Femur (tissue), 1 donor: ENCODE measurements at regions not wholly inside any gene's neighbourhood (a gene's known extent, or its start where the extent isn't known, plus 50 kb on each side); places are given as distances from the start of the nearest gene placed in this dataset.
A peak's percentile ranks its signal among the peaks of the same experiment; 100 is the strongest.

ENCODE experiments used
- DNase-seq: peaks from one replicate; pipeline ENCODE4 v3.0.0-alpha.2; 2017

- DNase-seq = peak; percentile 45
Observed at GRCh38 chr16:64823481-64824075, 298.3 kb downstream of the CDH11 start.

DNA sequence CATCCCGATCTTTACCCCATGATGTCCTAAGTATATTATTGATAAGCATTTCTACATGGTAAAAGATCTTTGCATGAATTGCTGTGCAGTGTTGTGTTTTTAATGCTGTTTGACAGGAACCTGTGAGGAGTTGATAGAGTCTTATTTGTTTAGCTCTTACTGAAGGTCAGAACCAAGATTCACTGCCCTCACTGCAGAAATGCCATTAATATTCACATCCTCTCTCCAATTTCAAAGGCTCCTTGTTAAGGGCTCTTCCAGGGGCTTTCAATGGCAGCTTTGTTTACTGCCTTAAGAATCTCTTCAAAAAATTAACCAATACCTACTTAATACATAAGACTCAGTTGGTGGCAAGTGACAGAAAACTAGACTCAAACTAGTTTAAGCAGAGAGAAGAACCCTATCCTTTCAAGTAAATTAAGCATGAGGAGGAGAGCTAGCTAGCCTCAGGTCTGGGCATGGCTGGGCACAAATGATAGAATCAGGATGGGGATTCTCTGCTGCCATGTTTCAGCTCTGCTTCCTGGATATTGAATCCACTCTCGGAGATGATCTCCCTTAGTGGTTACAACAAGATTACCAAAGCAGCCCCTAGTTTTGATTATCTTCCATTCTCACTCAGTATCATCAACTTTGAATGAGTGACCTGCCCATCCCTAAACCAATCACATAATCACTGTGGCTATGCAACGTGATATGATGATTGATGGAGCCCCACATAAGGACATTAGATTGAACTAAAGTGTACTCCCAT, 311.8 kb downstream of the CDH11 start:
- DNase-seq = no peak

DNA sequence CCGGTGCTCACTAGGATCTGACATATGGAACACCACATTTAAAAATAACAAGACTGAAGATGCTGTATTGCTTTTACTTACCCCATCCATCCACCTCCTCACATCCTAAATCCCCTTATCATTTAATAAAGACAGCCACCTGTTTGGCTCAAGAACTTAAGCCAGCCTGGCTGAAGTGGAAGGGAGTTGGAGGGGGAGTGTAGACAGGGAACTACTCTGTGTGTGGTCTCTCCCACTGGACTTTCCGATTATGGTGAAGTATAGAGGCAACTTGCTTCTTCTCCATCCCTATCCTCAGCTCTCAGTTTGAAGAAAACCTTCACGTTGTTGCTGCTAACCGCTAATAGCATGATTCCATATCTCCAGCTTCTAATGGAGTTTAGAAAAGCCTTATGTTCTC, 313.4 kb downstream of the CDH11 start:
- DNase-seq = no peak

DNA sequence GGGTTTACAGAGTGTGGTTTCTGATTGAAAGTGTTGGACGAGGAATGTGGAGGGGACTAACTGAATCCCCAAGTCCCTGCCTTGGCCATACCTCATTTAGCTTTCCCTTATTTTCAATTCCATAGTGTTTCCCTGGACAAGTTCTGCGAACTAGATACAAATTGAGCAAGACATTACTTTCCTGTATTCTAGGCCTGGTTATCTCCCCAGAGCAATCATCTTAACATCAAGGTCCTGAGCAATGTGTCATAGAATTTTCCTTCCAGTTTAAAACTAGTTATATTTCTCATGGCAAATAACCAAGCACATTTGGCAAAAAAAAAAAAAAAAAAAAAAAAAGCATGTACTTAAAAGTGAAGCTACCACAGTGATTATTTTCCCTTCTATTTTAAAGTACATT, 330.1 kb downstream of the CDH11 start:
- no peak for DNase-seq

- DNase-seq = no peak
Observed at GRCh38 chr16:64784635-64785034, 337.2 kb downstream of the CDH11 start.

DNA sequence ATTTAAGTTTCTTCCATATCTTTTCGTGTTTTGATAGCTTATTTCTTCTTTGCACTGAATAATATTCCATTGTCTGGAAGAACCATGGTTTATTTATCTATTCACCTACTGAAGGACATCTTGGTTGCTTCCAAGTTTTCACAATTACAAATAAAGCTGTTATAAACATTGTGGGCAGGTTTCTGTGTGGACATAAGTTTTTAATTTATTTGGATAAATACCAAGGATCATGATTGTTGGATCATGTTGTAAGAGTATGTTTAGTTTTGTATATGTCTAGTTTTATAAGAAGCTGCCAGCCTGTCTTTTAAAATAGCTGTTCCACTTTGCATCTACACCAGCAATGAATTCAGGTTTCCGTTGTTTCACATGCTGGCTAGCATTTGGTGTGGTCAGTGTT, 339.4 kb downstream of the CDH11 start:
- DNase-seq = no peak

- no peak for DNase-seq
Observed at GRCh38 chr16:64780445-64780844, 341.4 kb downstream of the CDH11 start.

- DNase-seq = no peak
Observed at GRCh38 chr16:64778777-64779176, 343.1 kb downstream of the CDH11 start.

GRCh38 chr16:64773638-64774037, 348.2 kb downstream of the CDH11 start:
- DNase-seq = no peak

GRCh38 chr16:64773184-64773583, 348.7 kb downstream of the CDH11 start:
- DNase-seq = no peak

DNA sequence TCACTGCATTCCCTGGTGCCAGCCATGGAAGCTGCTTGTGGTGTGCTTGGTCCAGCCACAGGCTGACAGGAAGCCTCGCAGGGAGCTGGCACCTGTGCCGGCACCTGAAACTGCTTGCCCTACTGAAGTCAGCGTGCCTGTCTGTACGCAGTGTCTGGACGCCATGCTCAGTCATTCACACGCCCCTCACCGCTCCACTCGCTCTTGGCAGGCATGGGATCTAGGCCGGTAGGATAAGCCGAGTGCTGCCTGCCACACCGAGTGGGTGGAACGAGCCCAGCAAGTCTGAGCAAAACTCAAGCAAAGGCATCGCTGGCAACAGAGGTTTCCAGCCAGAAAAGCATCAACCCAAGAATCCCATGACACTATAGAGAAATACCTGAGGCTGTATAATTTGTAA, 350.6 kb downstream of the CDH11 start:
- DNase-seq = no peak

DNA sequence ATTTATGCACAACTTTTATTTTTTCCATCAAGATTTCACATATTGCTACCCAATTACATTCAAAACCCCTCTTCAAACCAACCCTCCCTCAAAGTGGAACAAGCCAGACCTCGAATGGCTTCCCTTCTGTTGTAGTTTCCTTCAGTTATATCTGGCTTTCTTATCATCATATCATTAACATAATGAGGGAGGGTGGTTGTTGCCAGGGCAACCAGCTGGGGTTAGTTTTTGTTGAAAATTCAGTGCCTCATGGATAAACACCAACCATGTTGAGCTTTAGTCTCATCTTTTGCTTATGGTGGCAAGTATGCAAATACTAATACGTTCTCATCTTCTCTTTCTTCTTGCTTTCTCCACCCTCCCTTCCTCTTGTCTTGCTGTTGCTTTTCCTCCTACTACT, 359.7 kb downstream of the CDH11 start:
- no peak for DNase-seq

DNA sequence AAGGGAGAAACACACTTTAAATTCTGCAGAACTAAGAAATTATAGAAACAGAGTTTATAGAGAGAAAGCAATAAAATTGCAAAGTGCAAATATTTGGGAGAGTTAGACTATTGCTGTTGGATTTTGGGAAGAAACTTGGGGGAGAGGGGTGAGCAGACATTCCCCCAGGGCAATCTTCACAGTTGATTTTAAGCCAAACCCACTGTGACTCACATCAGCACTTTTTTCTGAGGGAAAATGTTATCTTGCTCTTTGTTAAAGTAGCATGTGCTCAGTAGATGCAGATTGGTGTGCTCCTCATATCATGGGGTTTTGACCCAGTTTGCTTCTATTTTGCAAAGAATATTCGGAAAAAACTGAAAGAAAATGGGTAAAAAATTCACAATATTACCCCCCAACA, 367.6 kb downstream of the CDH11 start:
- DNase-seq = no peak

- no peak for DNase-seq
Observed at GRCh38 chr16:64751906-64752305, 370.0 kb downstream of the CDH11 start.

GRCh38 chr16:64749346-64749745, 372.5 kb downstream of the CDH11 start:
- no peak for DNase-seq

DNA sequence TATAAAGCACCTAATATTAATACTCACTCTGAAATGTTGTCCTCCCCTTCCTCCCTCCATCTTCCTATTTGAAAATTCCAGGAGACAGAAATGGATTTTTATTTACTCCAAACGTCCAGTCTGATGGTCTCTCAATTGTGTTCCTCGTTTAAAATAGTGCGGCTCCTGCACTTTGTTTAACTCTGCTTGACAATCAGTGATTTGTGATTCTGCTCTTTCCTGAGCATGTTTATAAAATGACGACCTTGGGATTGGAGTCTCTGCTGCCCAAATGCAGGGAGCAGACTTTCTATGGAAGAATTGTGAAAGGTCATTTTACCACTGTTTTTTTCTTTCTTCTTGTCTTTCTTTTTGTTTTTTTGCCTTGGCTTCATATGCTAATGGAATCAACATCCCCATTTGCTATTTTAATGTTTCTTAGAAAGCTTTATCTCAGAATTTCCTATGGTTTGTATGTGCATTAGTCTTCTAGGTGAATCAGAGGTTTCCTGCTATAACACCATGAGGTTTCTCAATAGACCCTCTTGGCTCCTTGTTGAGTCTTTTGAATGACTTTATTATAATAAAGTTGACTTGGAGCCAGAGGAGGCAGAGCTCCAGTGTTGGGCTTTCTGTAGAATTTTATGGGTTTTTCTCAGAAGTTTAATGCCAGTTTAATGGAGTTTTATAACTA, 376.5 kb downstream of the CDH11 start:
- no peak for DNase-seq

GRCh38 chr16:64742455-64743223, 379.2 kb downstream of the CDH11 start:
- no peak for DNase-seq

DNA sequence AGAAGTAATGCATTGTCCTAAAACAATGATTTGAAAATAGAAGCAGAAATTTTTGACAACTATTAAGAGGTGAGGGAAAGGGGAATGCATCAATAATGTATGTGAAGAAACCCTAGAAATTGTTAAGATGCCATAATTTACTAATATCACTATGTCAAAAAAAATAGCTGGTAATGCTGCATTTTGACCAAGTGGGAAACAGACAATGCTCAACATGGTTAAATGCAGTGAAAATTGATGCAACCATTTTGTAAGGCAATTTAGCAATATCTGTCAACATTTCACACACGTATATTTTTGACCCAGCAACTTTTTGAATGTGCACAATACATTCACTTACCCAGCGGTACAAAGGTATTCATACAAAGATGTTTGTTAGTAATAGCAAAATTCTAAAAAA, 381.6 kb downstream of the CDH11 start:
- DNase-seq = no peak

- DNase-seq = no peak
Observed at GRCh38 chr16:64738321-64738960, 383.4 kb downstream of the CDH11 start.

GRCh38 chr16:64736857-64737256, 385.0 kb downstream of the CDH11 start:
- peak; percentile 51 for DNase-seq

DNA sequence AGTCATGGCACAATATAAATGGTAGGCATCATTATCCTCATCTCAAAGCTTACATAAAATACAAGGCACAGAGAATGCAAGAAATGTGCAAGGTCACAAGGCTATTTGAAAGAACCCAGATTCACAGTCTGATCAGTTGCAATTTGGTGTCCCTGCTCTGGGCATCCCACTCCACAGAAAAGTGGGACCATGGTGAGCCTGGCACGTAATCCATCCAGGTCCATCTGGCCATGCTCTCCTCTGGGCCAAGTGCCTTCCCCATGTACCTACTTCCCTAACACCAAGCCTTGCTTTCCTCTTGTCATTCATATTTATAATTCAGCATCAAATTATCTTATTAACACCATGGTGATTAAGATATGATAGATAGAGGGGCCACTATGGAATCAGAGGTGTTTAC, 390.0 kb downstream of the CDH11 start:
- DNase-seq = no peak

GRCh38 chr16:64730261-64730660, 391.6 kb downstream of the CDH11 start:
- DNase-seq = no peak

- DNase-seq = no peak
Observed at GRCh38 chr16:64724339-64724738, 397.5 kb downstream of the CDH11 start.
